ES-I3 (cell line): ENCODE measurements at regions not wholly inside any gene's neighbourhood (a gene's known extent, or its start where the extent isn't known, plus 50 kb on each side); places are given as distances from the start of the nearest gene placed in this dataset.
"Not testable (repeated sequence)": the region's sequence is repeated elsewhere in the genome, so short reads cannot be mapped to it uniquely, and the experiment has no call there.

Experiments used
- H3K36me3 ChIP-seq: 2 replicates; pipeline ENCODE4 v1.6.1; 2013; ENCODE audit warnings: mild to moderate bottlenecking, low read length, control low read depth, moderate library complexity; ENCODE audit not compliant: insufficient read depth
- H3K4me1 ChIP-seq: 2 replicates; pipeline ENCODE4 v1.6.1; 2013; ENCODE audit warnings: mild to moderate bottlenecking, control low read depth, low read length; ENCODE audit not compliant: insufficient read depth
- H3K9ac ChIP-seq: 2 replicates; pipeline ENCODE4 v1.6.1; 2013; ENCODE audit warnings: low read depth, mild to moderate bottlenecking, low read length, moderate library complexity
- H3K9me3 ChIP-seq: 2 replicates; pipeline ENCODE4 v1.6.1; 2013; ENCODE audit warnings: mild to moderate bottlenecking, low read length, moderate library complexity; ENCODE audit not compliant: control insufficient read depth, insufficient read depth

- not testable (repeated sequence) for H3K4me1 ChIP-seq, H3K9me3 ChIP-seq, H3K36me3 ChIP-seq
- peak overlapping the region; percentile 33 for H3K9ac ChIP-seq
These were observed 757.9 kb downstream of the C4orf33 start for GRCh38 chr4:129853685-129854467.

DNA sequence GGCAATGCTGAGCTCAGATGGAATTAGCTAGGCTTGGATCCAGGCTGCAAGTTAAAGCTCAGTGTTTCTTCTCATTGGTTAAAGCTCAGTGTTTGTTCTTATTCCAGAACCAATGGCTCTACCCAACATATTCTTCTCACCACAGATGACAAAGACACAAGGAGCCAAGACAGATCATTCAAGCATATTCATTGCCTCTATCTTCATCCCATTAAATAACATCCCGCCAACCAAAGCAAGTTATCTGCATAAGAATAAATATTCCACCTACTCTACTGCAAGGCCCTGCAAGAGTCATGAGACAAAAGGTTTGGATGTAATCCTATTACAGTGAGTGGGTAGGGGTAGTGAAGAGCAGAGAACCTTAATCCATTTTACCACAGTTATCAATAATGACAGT is 766.5 kb downstream of the C4orf33 start:
- no peaks in the 10 kb centered on the region for H3K36me3 ChIP-seq
- no peaks in the 10 kb centered on the region for H3K9me3 ChIP-seq
- 0 out of 2 replicates have a peak, but pooled peaks cover 5% of the 10 kb centered on the region for H3K4me1 ChIP-seq
- no peak overlapping the region for H3K9ac ChIP-seq

DNA sequence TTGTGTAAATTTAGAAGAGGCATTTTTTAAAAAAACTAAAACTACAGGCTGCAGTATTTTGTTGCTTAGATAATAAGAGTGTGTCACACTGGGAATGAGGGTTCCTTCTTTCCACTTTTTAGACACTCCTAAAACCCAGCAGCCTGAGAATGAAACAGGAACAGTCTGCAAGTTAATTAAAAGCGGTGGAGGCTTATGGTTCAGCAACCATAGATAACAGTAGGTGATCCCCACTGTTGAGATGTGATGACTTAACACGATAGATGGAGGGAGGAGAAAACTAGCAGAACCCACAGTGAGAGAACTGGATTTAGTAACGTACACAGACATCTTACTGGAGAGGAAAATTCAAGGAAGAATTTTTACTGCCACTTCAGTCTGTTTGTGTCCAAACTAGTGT is 767.3 kb downstream of the C4orf33 start:
- Histone ChIP-seq H3K9me3 (no peaks in the 10 kb centered on the region), H3K4me1 (0 out of 2 replicates have a peak, but pooled peaks cover 5% of the 10 kb centered on the region), H3K9ac (no peak overlapping the region), H3K36me3 (no peaks in the 10 kb centered on the region)

DNA sequence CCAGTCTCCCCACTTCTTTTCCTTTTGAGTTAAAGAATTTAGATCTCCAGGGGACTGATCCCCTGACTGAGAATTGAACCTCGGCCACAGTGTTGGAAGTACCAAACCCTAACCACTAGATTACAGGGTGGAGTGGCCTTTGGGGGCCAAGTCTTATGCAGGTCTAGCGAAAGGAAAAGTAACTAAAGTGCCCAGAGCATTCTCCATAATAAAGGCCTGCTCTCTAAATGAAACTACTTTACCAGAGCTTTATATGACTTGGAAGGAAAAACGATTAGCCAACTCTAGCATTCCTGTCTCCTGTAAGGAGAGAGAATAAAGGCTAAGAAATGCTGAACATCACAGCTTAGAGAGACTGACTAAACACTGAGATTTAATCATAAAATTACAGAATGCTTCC is 788.0 kb downstream of the C4orf33 start:
- no peak overlapping the region for H3K9ac ChIP-seq
- peaks cover 3% of the 10 kb centered on the region; the same call in 1 of the 2 replicates for H3K9me3 ChIP-seq
- H3K4me1 ChIP-seq: peaks cover 7% of the 10 kb centered on the region; the same call in 1 of the 2 replicates
- H3K36me3 ChIP-seq: no peaks in the 10 kb centered on the region

- no peak overlapping the region for H3K9ac ChIP-seq
- no peaks in the 10 kb centered on the region; the same call in 1 of the 2 replicates for H3K9me3 ChIP-seq
- H3K4me1 ChIP-seq: no peaks in the 10 kb centered on the region
- no peaks in the 10 kb centered on the region for H3K36me3 ChIP-seq
These were observed 801.2 kb downstream of the C4orf33 start for GRCh38 chr4:129897111-129897510.

GRCh38 chr4:129899849-129900248 is 803.9 kb downstream of the C4orf33 start:
- H3K36me3 ChIP-seq: no peaks in the 10 kb centered on the region
- H3K4me1 ChIP-seq: no peaks in the 10 kb centered on the region
- no peak overlapping the region for H3K9ac ChIP-seq
- no peaks in the 10 kb centered on the region; the same call in 1 of the 2 replicates for H3K9me3 ChIP-seq

GRCh38 chr4:129900430-129900953 is 804.5 kb downstream of the C4orf33 start:
- H3K36me3 ChIP-seq: no peaks in the 10 kb centered on the region
- no peak overlapping the region for H3K9ac ChIP-seq
- no peaks in the 10 kb centered on the region; the same call in 1 of the 2 replicates for H3K9me3 ChIP-seq
- no peaks in the 10 kb centered on the region for H3K4me1 ChIP-seq

GRCh38 chr4:129901205-129901604 is 805.3 kb downstream of the C4orf33 start:
- Histone ChIP-seq H3K9ac (no peak overlapping the region), H3K4me1 (no peaks in the 10 kb centered on the region), H3K36me3 (no peaks in the 10 kb centered on the region), H3K9me3 (no peaks in the 10 kb centered on the region; the same call in 1 of the 2 replicates)

DNA sequence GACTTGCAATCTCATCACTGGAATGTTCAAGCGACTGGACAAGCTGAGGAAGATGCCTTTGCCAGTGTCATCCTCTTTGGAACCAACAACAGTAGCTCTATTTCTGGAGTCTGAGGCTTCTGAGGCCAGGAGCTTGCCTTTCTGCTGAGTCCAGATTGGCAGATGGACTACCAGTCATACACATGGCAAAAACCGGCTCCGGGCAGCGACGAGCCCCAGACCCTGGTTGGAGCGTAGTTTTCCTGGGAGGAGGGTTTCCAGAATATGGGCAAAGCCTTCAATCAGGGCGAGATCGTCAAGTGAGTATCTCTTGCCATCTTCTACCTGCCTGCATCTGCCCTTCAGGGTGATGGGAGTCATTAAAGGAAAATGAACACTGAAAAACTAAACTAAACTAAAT is 807.9 kb downstream of the C4orf33 start:
- H3K9ac ChIP-seq: no peak overlapping the region
- H3K4me1 ChIP-seq: no peaks in the 10 kb centered on the region
- H3K36me3 ChIP-seq: no peaks in the 10 kb centered on the region
- no peaks in the 10 kb centered on the region for H3K9me3 ChIP-seq

GRCh38 chr4:129905256-129905655 is 809.3 kb downstream of the C4orf33 start:
- Histone ChIP-seq H3K9me3 (no peaks in the 10 kb centered on the region), H3K4me1 (no peaks in the 10 kb centered on the region), H3K36me3 (no peaks in the 10 kb centered on the region), H3K9ac (no peak overlapping the region)

GRCh38 chr4:129908117-129908516 is 812.2 kb downstream of the C4orf33 start:
- H3K36me3 ChIP-seq: no peaks in the 10 kb centered on the region
- H3K9ac ChIP-seq: no peak overlapping the region
- no peaks in the 10 kb centered on the region for H3K9me3 ChIP-seq
- H3K4me1 ChIP-seq: no peaks in the 10 kb centered on the region

DNA sequence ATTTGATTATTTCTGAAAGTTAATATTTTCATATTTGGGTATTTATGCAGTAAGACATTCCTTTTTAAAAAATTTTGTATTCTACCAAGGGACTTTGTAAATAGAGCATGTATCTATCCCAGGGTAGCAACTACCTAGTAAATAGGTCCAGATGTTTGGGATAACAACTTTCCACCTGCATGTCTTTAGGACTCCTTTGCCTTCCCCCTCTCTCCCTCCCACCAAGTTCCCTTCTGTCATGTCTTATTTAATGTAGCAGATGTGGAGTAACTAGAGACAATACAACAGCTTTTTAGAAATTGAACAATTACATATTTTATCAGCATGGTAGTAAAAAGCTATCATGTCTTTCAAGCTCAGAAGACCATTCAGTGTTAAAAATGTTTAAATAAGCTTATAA is 821.0 kb downstream of the C4orf33 start:
- Histone ChIP-seq H3K4me1 (no peaks in the 10 kb centered on the region), H3K9ac (no peak overlapping the region), H3K9me3 (no peaks in the 10 kb centered on the region), H3K36me3 (no peaks in the 10 kb centered on the region)

GRCh38 chr4:129917651-129918050 is 821.7 kb downstream of the C4orf33 start:
- Histone ChIP-seq H3K36me3 (no peaks in the 10 kb centered on the region), H3K9ac (no peak overlapping the region), H3K4me1 (no peaks in the 10 kb centered on the region), H3K9me3 (no peaks in the 10 kb centered on the region)

- no peaks in the 10 kb centered on the region for H3K36me3 ChIP-seq
- H3K4me1 ChIP-seq: no peaks in the 10 kb centered on the region
- no peaks in the 10 kb centered on the region for H3K9me3 ChIP-seq
- H3K9ac ChIP-seq: no peak overlapping the region
These were observed 831.0 kb downstream of the C4orf33 start for GRCh38 chr4:129926936-129927335.

GRCh38 chr4:129929052-129929451 is 833.1 kb downstream of the C4orf33 start:
- H3K4me1 ChIP-seq: no peaks in the 10 kb centered on the region
- no peaks in the 10 kb centered on the region for H3K9me3 ChIP-seq
- no peak overlapping the region for H3K9ac ChIP-seq
- H3K36me3 ChIP-seq: no peaks in the 10 kb centered on the region
